Calu3 (cell line): ENCODE measurements at regions not wholly inside any gene's neighbourhood (a gene's known extent, or its start where the extent isn't known, plus 50 kb on each side); places are given as distances from the start of the nearest gene placed in this dataset.

Source experiments
- BruUV-seq: library from RNA; stranded (reverse); fragments of 400-500 nt; replicated peaks from 2 replicates; lab custom pipeline; 2021; lab: Mats Ljungman, UMichigan
- CTCF ChIA-PET: fragments of 300-600 bp; sonication (Branson Sonifier 250); formaldehyde crosslinking; loops from one replicate; lab custom pipeline; 2022; ENCODE audit warnings: antibody characterized with exemption; lab: Charles Lee
- DNase-seq: peaks from one replicate; pipeline ENCODE4 v3.0.0; 2022
- H3K27ac Mint-ChIP-seq: one replicate; pipeline ENCODE4 v1.8.0; 2022; ENCODE audit warnings: mixed read lengths; ENCODE audit not compliant: unreplicated experiment
- H3K27me3 Mint-ChIP-seq: one replicate; pipeline ENCODE4 v1.8.0; 2022; ENCODE audit warnings: mixed read lengths; ENCODE audit not compliant: unreplicated experiment
- H3K36me3 Mint-ChIP-seq: one replicate; pipeline ENCODE4 v1.8.0; 2022; ENCODE audit warnings: mild to moderate bottlenecking, moderate library complexity, mixed read lengths; ENCODE audit not compliant: insufficient read depth, unreplicated experiment
- H3K4me1 Mint-ChIP-seq: one replicate; pipeline ENCODE4 v1.8.0; 2022; ENCODE audit warnings: mild to moderate bottlenecking, low read depth, mixed read lengths; ENCODE audit not compliant: unreplicated experiment
- H3K4me3 Mint-ChIP-seq: one replicate; pipeline ENCODE4 v1.8.0; 2022; ENCODE audit warnings: mild to moderate bottlenecking, low read depth, moderate library complexity, mixed read lengths; ENCODE audit not compliant: unreplicated experiment
- H3K9me3 Mint-ChIP-seq: one replicate; pipeline ENCODE4 v1.8.0; 2022; ENCODE audit warnings: low read depth, mixed read lengths; ENCODE audit not compliant: unreplicated experiment
- CTCF ChIP-seq: fragments of 200-600 bp; IDR thresholded peaks from one replicate; pipeline ENCODE4 v1.8.0; 2022; ENCODE audit warnings: antibody characterized with exemption; ENCODE audit not compliant: unreplicated experiment
- intact Hi-C: fragments of 100-400 bp; cut with micrococcal nuclease; formaldehyde crosslinking; loops from one replicate; pipeline ENCODE4 v1.10.0; 2022; ENCODE audit not compliant: unreplicated experiment

- intact Hi-C loops, result no loop called here
- H3K27ac Mint-ChIP-seq, result no peak overlapping the region
- DNase-seq, result no peak
- H3K4me1 Mint-ChIP-seq, result no peaks in the 10 kb centered on the region
- peaks cover 25% of the 10 kb centered on the region for H3K27me3 Mint-ChIP-seq
- no peaks in the 10 kb centered on the region for H3K9me3 Mint-ChIP-seq
- no peak for TF ChIP-seq CTCF
- no TSS peak for BruUV-seq
- CTCF ChIA-PET, result no interaction called here
- H3K36me3 Mint-ChIP-seq, result no peaks in the 10 kb centered on the region
- no peak overlapping the region for H3K4me3 Mint-ChIP-seq
Observed at GRCh38 chr12:13311551-13311950, 115.0 kb downstream of the EMP1 start.

- Mint-ChIP-seq H3K27me3 (peaks cover 51% of the 10 kb centered on the region), H3K27ac (no peak overlapping the region), H3K4me3 (no peak overlapping the region), H3K9me3 (no peaks in the 10 kb centered on the region), H3K4me1 (no peaks in the 10 kb centered on the region), H3K36me3 (no peaks in the 10 kb centered on the region)
- CTCF ChIA-PET, result no interaction called here
- BruUV-seq, result no TSS peak
- intact Hi-C loops, result no loop called here
- no peak for TF ChIP-seq CTCF
- no peak for DNase-seq
Observed at GRCh38 chr12:13307143-13307816, 110.8 kb downstream of the EMP1 start.

- Mint-ChIP-seq H3K9me3 (no peaks in the 10 kb centered on the region), H3K4me3 (no peak overlapping the region), H3K36me3 (no peaks in the 10 kb centered on the region), H3K27ac (no peak overlapping the region), H3K27me3 (peaks cover 62% of the 10 kb centered on the region), H3K4me1 (no peaks in the 10 kb centered on the region)
- BruUV-seq, result no TSS peak
- intact Hi-C loops, result no loop called here
- no peak for DNase-seq
- TF ChIP-seq CTCF, result no peak
- CTCF ChIA-PET, result interaction anchor here (1.1 kb wide), 1 partner anchor 49 kb away, joined by 4 read pairs; no protein-coding TSS in a partner anchor
Observed at GRCh38 chr12:13304924-13305323, 108.4 kb downstream of the EMP1 start.

- H3K4me1 Mint-ChIP-seq, result no peaks in the 10 kb centered on the region
- H3K27ac Mint-ChIP-seq, result no peak overlapping the region
- CTCF ChIA-PET, result no interaction called here
- BruUV-seq, result no TSS peak
- H3K9me3 Mint-ChIP-seq, result no peaks in the 10 kb centered on the region
- TF ChIP-seq CTCF, result no peak
- intact Hi-C loops, result no loop called here
- no peak for DNase-seq
- no peaks in the 10 kb centered on the region for H3K36me3 Mint-ChIP-seq
- no peak overlapping the region for H3K4me3 Mint-ChIP-seq
- H3K27me3 Mint-ChIP-seq, result peaks cover 60% of the 10 kb centered on the region
Observed at GRCh38 chr12:13299457-13299856, 102.9 kb downstream of the EMP1 start.
